ENCODE measurements at regions not wholly inside any gene's neighbourhood (a gene's known extent, or its start where the extent isn't known, plus 50 kb on each side); places are given as distances from the start of the nearest gene placed in this dataset.
A peak's percentile ranks its signal among the peaks of the same experiment; 100 is the strongest.

DNA sequence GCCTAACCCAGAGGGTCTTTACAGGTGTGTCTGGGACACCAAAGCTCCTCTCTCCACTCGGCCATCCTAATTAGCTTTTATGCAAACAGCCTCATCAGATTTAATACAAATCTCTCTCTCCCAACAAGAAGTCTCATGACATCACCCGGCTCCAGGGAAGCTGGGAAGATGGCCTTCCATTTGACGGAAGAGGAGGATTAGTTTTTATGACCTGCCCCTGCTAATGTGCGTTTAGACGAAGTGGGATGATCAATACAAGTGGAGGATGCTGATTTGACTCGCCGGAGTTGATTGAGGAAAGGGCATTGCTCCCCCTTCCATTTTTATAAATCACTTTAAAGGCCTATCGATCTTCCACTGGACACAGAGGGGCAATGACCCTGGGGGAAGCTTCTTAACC, 239.2 kb downstream of the BCL11B start:
- Histone ChIP-seq H3K9me3 (ENCODE audit: control insufficient read depth in 2 of 3, insufficient read depth in 1 of 3, low read length in 3 of 3) (no peaks in the 10 kb centered on the region), H3K36me3 (ENCODE audit: control insufficient read depth in 2 of 3, insufficient read depth in 3 of 3, low read length in 3 of 3) (no peaks in the 10 kb centered on the region), H3K9ac (ENCODE audit: low read length in 3 of 3) (no peak overlapping the region), H3K27ac (ENCODE audit: low read depth in 2 of 2, low read length in 2 of 2) (no peak overlapping the region), H3K4me3 (ENCODE audit: low read length in 3 of 3) (no peak overlapping the region), H3K4me1 (ENCODE audit: control insufficient read depth in 2 of 3, insufficient read depth in 2 of 3, low read depth in 1 of 3, low read length in 3 of 3) (no peaks in the 10 kb centered on the region), H3K27me3 (ENCODE audit: control insufficient read depth, insufficient read depth, low read length) (no peaks in the 10 kb centered on the region)
- TF ChIP-seq, protein P1, sequence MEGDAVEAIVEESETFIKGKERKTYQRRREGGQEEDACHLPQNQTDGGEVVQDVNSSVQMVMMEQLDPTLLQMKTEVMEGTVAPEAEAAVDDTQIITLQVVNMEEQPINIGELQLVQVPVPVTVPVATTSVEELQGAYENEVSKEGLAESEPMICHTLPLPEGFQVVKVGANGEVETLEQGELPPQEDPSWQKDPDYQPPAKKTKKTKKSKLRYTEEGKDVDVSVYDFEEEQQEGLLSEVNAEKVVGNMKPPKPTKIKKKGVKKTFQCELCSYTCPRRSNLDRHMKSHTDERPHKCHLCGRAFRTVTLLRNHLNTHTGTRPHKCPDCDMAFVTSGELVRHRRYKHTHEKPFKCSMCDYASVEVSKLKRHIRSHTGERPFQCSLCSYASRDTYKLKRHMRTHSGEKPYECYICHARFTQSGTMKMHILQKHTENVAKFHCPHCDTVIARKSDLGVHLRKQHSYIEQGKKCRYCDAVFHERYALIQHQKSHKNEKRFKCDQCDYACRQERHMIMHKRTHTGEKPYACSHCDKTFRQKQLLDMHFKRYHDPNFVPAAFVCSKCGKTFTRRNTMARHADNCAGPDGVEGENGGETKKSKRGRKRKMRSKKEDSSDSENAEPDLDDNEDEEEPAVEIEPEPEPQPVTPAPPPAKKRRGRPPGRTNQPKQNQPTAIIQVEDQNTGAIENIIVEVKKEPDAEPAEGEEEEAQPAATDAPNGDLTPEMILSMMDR (IDR thresholded peaks at IDR 0.05; ENCODE audit: borderline replicate concordance, extremely low read depth, insufficient read depth) = no peak
- FAIRE-seq (no peak), DNase-seq (no peak)
- intact Hi-C loops (cut with DNase I) = no loop called here

GRCh38 chr14:99033951-99034350, 238.0 kb downstream of the BCL11B start:
- FAIRE-seq (no peak), DNase-seq (peak in 1 of 5 donors; percentile 24)
- Histone ChIP-seq H3K4me3 (ENCODE audit: low read length in 3 of 3) (no peak overlapping the region), H3K36me3 (ENCODE audit: control insufficient read depth in 2 of 3, insufficient read depth in 3 of 3, low read length in 3 of 3) (no peaks in the 10 kb centered on the region), H3K27me3 (ENCODE audit: control insufficient read depth, insufficient read depth, low read length) (no peaks in the 10 kb centered on the region), H3K9ac (ENCODE audit: low read length in 3 of 3) (no peak overlapping the region), H3K9me3 (ENCODE audit: control insufficient read depth in 2 of 3, insufficient read depth in 1 of 3, low read length in 3 of 3) (no peaks in the 10 kb centered on the region), H3K27ac (ENCODE audit: low read depth in 2 of 2, low read length in 2 of 2) (no peak overlapping the region), H3K4me1 (ENCODE audit: control insufficient read depth in 2 of 3, insufficient read depth in 2 of 3, low read depth in 1 of 3, low read length in 3 of 3) (peaks cover 0 to 2% (median 0%) of the 10 kb centered on the region in 3 donors)
- intact Hi-C loops (cut with DNase I) = no loop called here
- TF ChIP-seq, protein P1 (IDR thresholded peaks at IDR 0.05; ENCODE audit: borderline replicate concordance, extremely low read depth, insufficient read depth) = no peak

GRCh38 chr14:99034711-99035171, 237.3 kb downstream of the BCL11B start:
- Histone ChIP-seq H3K27ac (ENCODE audit: low read depth in 2 of 2, low read length in 2 of 2) (no peak overlapping the region), H3K9me3 (ENCODE audit: control insufficient read depth in 2 of 3, insufficient read depth in 1 of 3, low read length in 3 of 3) (no peaks in the 10 kb centered on the region), H3K4me3 (ENCODE audit: low read length in 3 of 3) (no peak overlapping the region), H3K4me1 (ENCODE audit: control insufficient read depth in 2 of 3, insufficient read depth in 2 of 3, low read depth in 1 of 3, low read length in 3 of 3) (peaks cover 0 to 2% (median 0%) of the 10 kb centered on the region in 3 donors), H3K9ac (ENCODE audit: low read length in 3 of 3) (no peak overlapping the region), H3K36me3 (ENCODE audit: control insufficient read depth in 2 of 3, insufficient read depth in 3 of 3, low read length in 3 of 3) (no peaks in the 10 kb centered on the region), H3K27me3 (ENCODE audit: control insufficient read depth, insufficient read depth, low read length) (no peaks in the 10 kb centered on the region)
- intact Hi-C loops (cut with DNase I) = no loop called here
- TF ChIP-seq, protein P1 (IDR thresholded peaks at IDR 0.05; ENCODE audit: borderline replicate concordance, extremely low read depth, insufficient read depth) = no peak
- FAIRE-seq (no peak), DNase-seq (peak in 1 of 5 donors; percentile 33)

GRCh38 chr14:99035268-99035667, 236.7 kb downstream of the BCL11B start:
- H3K9ac ChIP-seq (ENCODE audit: low read length in 3 of 3) = no peak overlapping the region
- peaks cover 0 to 2% (median 0%) of the 10 kb centered on the region in 3 donors for H3K4me1 ChIP-seq (ENCODE audit: control insufficient read depth in 2 of 3, insufficient read depth in 2 of 3, low read depth in 1 of 3, low read length in 3 of 3)
- FAIRE-seq (no peak), DNase-seq (peak in 1 of 5 donors; percentile 23)
- H3K4me3 ChIP-seq (ENCODE audit: low read length in 3 of 3) = no peak overlapping the region
- TF ChIP-seq, protein P1 (IDR thresholded peaks at IDR 0.05; ENCODE audit: borderline replicate concordance, extremely low read depth, insufficient read depth) = no peak
- H3K27me3 ChIP-seq (ENCODE audit: control insufficient read depth, insufficient read depth, low read length) = no peaks in the 10 kb centered on the region
- H3K36me3 ChIP-seq (ENCODE audit: control insufficient read depth in 2 of 3, insufficient read depth in 3 of 3, low read length in 3 of 3) = no peaks in the 10 kb centered on the region
- intact Hi-C loops (cut with DNase I) = no loop called here
- H3K9me3 ChIP-seq (ENCODE audit: control insufficient read depth in 2 of 3, insufficient read depth in 1 of 3, low read length in 3 of 3) = no peaks in the 10 kb centered on the region
- H3K27ac ChIP-seq (ENCODE audit: low read depth in 2 of 2, low read length in 2 of 2) = no peak overlapping the region

All from kidney (tissue), 13 donors.